ENCODE measurements at regions not wholly inside any gene's neighbourhood (a gene's known extent, or its start where the extent isn't known, plus 50 kb on each side); places are given as distances from the start of the nearest gene placed in this dataset.

GRCh38 chr18:39839782-39840181 is 2115.3 kb upstream of the PIK3C3 start:
- Histone ChIP-seq H3K27me3 (no peaks in the 10 kb centered on the region), H3K36me3 (no peaks in the 10 kb centered on the region), H3K27ac (no peak overlapping the region), H3K4me1 (peaks cover 0 to 21% (median 0%) of the 10 kb centered on the region in 4 donors), H3K9me3 (no peaks in the 10 kb centered on the region), H3K4me3 (no peak overlapping the region)
- TF ChIP-seq CTCF (IDR thresholded peaks at IDR 0.05) (no peak), POLR2A (IDR thresholded peaks at IDR 0.05) (no peak), EP300 (IDR thresholded peaks at IDR 0.05) (no peak)
- DNase-seq (ENCODE audit: low spot score in 2 of 2) = no peak
- WGBS, 2 donors = 90 to 94% methylated on average over 4 of the region's 4 CpGs

- TF ChIP-seq CTCF (IDR thresholded peaks at IDR 0.05) (no peak), EP300 (IDR thresholded peaks at IDR 0.05) (no peak), POLR2A (IDR thresholded peaks at IDR 0.05) (no peak)
- Histone ChIP-seq H3K27me3 (no peaks in the 10 kb centered on the region), H3K36me3 (no peaks in the 10 kb centered on the region), H3K27ac (no peak overlapping the region), H3K9me3 (no peaks in the 10 kb centered on the region), H3K4me1 (peaks cover 0 to 21% (median 0%) of the 10 kb centered on the region in 4 donors), H3K4me3 (no peak overlapping the region)
- 87 to 89% methylated on average over 3 of the region's 3 CpGs for WGBS, 2 donors
- no peak for DNase-seq (ENCODE audit: low spot score in 2 of 2)
Observed at GRCh38 chr18:39838831-39839230, 2116.2 kb upstream of the PIK3C3 start.

GRCh38 chr18:39835303-39836030 is 2119.6 kb upstream of the PIK3C3 start:
- H3K27ac ChIP-seq = no peak overlapping the region
- TF ChIP-seq POLR2A (IDR thresholded peaks at IDR 0.05) (no peak), EP300 (IDR thresholded peaks at IDR 0.05) (no peak), CTCF (IDR thresholded peaks at IDR 0.05) (no peak)
- H3K36me3 ChIP-seq = no peaks in the 10 kb centered on the region
- no peaks in the 10 kb centered on the region for H3K9me3 ChIP-seq
- peaks cover 0 to under 1% (median 0%) of the 10 kb centered on the region in 4 donors for H3K4me1 ChIP-seq
- DNase-seq (ENCODE audit: low spot score in 2 of 2) = no peak
- H3K4me3 ChIP-seq = no peak overlapping the region
- WGBS, 2 donors = 55 to 68% methylated on average over 4 of the region's 4 CpGs
- no peaks in the 10 kb centered on the region for H3K27me3 ChIP-seq

GRCh38 chr18:39834636-39835035 is 2120.4 kb upstream of the PIK3C3 start:
- 90 to 94% methylated on average over 4 of the region's 4 CpGs for WGBS, 2 donors
- H3K36me3 ChIP-seq = no peaks in the 10 kb centered on the region
- no peak for TF ChIP-seq EP300 (IDR thresholded peaks at IDR 0.05)
- TF ChIP-seq CTCF (IDR thresholded peaks at IDR 0.05) = no peak
- no peak for TF ChIP-seq POLR2A (IDR thresholded peaks at IDR 0.05)
- H3K4me3 ChIP-seq = no peak overlapping the region
- H3K27ac ChIP-seq = no peak overlapping the region
- DNase-seq (ENCODE audit: low spot score in 2 of 2) = no peak
- H3K27me3 ChIP-seq = no peaks in the 10 kb centered on the region
- H3K9me3 ChIP-seq = no peaks in the 10 kb centered on the region
- no peaks in the 10 kb centered on the region for H3K4me1 ChIP-seq

GRCh38 chr18:39825485-39826150 is 2129.4 kb upstream of the PIK3C3 start:
- H3K9me3 ChIP-seq = no peaks in the 10 kb centered on the region
- H3K4me1 ChIP-seq = no peaks in the 10 kb centered on the region
- H3K27ac ChIP-seq = no peak overlapping the region
- no peaks in the 10 kb centered on the region for H3K36me3 ChIP-seq
- H3K4me3 ChIP-seq = no peak overlapping the region
- TF ChIP-seq EP300 (IDR thresholded peaks at IDR 0.05) = no peak
- TF ChIP-seq POLR2A (IDR thresholded peaks at IDR 0.05) = no peak
- TF ChIP-seq CTCF (IDR thresholded peaks at IDR 0.05) = no peak
- no peaks in the 10 kb centered on the region for H3K27me3 ChIP-seq
- DNase-seq (ENCODE audit: low spot score in 2 of 2) = no peak
- WGBS, 2 donors = 12 to 17% methylated on average over 1 of the region's 1 CpG
